GM18507 (cell line): ENCODE measurements at regions not wholly inside any gene's neighbourhood (a gene's known extent, or its start where the extent isn't known, plus 50 kb on each side); places are given as distances from the start of the nearest gene placed in this dataset.

Experiments
- DNase-seq: peaks from one replicate; pipeline ENCODE4 v3.0.0; 2011; ENCODE audit warnings: low read depth; ENCODE audit not compliant: insufficient read length; ENCODE audit errors: extremely low spot score
- FAIRE-seq: peaks from 2 replicates; lab custom pipeline; 2011; peaks lifted over from hg19 to GRCh38; lab: Jason Lieb, UNC

DNA sequence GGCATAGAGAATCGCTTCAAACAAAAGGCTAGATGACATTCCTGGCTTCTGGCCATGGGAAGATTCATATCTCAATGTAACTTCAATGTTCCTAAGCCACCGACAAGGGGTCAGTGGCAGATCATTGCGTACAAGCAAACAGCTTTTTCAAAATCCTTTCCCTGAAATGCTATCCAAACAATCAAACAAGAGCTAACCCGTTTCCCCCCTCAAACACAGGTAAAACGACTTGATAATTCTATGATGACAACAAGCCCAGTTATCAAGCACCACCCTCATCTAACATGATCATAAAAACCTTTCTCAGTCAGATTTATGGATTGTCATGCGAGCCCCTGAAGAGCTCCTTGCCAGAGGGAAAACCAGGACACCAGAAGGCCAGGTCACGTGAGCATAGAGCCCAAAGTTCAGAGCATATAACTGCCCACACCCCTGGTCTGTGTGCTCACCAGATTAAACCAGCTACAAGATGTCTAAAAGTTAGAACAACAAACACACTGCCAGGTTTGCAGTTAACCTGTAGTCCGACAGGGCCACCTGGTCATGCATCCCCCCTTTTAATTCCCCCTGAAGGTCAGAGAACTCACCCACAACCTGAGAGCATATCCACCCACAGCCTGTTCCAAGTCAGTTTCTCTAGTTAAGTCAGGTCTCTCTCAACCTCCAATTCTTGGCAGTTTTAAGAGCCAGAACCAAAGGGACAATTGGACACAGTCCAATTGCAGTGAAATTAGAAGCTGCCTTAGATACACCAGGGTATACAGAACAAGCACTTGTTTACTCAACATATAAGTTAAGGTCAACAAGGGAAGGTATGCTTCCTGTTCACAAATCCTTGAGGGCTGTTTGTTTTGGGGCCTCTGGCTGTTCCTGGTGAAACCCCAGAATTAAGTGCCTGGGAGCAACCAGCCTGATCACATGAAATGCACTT is 248.1 kb upstream of the PPARGC1A start:
- FAIRE-seq (no peak), DNase-seq (no peak)

DNA sequence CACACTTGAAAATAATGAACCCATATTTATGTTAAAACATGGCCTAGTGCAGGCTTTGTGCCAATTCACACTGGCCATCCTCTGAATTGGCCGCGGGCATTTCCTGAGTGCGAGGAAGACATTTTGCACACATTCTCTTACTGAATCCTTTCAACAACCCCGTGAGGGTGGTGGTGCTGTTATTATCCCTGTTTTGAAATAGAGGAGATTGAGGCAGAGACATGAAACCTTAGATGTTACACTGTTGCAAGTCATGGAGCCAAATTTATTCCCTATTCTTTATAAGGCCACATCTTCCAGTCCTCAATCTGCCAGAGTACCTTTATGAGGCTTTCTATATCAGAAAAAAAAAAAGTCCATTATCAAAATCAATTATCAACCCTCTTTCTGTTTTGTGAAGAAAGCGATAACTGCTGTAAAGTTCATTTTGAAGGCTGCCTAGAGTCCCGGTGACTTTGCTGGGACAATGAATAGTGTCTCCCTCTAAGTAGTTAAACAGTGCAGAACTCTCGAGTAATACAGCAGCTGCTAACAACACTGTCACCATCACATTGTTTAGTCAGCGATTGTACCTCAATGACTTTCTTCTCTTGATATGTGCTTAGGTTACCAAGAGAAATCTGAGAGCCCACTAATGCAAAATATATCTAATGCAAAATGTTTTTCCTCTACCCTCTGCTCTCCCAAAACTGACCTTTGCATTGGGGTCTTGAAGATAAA is 242.3 kb upstream of the PPARGC1A start:
- no peak for DNase-seq
- FAIRE-seq = no peak

DNA sequence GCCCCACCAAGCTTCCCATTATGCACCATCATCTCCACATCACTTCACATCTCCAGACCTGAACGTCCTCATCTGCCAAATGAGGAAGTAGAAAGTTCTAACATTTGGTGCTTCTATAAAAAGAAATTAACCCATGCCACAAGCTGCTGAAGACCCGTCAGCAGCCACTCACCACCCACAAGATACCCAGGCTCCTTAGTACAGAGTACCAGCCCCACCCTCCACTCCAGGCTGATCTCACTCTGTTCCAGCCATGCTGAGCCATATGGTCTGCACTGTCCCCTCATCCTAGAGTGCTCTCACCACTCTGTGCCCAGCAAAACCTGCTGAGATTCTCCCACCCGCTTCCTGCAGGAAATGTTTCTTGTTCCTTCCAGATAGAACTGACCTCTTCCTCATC is 240.8 kb upstream of the PPARGC1A start:
- DNase-seq (no peak), FAIRE-seq (no peak)

DNA sequence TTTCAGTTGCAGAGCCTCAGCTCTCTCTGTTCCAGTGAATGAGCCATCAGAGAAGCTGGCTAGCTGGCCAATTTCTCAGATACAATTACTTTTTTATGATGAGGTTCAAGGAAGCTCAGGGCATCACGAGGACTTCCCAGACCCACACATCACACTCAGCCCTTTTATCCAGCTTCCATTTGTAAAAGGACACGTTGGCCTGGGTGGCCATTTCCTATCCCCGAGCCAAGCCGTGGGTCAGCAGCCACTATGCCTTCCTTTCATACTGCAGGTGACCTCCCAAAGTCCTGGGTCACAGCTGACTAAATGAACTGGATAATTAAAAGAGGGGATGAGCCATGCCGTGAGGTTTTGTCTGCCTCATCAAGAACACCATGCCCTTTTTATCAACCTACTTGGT is 236.9 kb upstream of the PPARGC1A start:
- no peak for FAIRE-seq
- no peak for DNase-seq

DNA sequence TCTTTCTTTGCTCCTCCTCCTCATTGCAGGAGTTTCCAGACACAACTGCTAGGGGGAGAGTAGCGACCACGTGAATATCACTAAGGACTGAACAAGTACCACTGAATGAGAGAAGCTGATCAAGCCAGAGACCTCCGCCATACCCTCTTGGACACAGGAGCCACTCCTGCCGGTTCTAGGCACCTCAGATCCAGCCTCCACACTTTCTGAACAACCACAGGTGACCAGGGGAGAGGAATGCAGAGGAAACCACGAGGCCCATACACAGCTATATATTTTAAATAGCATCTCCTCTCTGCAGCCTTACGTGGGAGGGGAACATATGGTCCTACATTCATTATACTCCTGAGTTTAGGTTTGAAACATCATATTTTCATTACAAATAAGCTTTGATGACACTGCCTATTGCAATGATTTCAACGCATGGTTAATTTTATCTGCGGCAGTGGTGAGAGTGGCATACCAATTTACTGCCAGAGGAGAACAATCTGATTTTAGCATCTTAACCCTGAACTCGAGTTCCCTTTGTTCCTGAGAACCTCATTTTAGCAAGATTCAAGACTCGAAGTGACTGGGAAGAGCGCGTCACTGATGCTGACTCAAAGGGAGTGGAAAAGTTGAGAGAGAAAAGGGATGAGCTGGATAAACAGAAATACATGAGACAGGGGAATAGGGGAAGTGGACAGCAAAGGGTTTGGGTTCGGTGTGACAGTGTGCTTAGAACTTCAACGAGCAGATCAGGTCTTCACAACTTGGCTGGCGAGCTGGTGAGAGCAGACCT is 231.7 kb upstream of the PPARGC1A start:
- DNase-seq = no peak
- FAIRE-seq = no peak

DNA sequence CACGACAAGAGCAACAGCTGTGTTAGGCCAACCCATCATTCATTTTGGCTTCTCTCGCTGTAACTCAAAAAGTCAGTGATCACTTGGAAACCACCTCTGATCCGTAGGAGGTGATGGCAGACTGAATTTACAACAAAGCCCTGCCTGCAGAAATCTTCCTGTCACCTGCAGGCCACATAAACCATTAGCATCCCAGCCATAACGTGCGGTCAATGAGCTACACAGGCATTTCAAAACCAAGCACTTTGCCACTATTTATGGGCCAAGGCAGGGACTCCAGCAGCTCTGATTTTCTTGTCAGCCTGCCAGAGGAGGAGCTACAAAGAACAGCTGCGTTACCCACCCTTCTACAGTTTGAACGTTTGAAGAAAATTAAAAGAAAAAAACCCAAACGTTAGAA is 228.1 kb upstream of the PPARGC1A start:
- no peak for FAIRE-seq
- no peak for DNase-seq

DNA sequence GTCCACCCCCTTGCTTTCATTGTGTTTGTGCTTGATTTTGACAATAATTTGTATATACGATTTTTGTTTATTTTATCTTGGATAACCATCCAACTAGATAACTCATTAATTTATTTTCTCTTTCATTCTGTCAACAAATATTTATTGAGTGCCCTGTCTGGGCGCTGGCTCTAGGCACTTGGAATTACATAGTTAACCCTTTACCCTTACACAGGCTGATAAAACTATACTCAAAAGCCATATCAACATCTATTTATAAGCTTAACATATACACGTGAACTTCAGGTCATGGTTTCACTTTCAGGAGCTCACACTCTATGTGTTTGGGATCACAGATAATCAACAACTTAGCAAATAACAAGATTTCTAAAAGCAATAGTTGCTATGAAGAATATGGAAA is 226.3 kb upstream of the PPARGC1A start:
- FAIRE-seq = no peak
- DNase-seq = no peak

DNA sequence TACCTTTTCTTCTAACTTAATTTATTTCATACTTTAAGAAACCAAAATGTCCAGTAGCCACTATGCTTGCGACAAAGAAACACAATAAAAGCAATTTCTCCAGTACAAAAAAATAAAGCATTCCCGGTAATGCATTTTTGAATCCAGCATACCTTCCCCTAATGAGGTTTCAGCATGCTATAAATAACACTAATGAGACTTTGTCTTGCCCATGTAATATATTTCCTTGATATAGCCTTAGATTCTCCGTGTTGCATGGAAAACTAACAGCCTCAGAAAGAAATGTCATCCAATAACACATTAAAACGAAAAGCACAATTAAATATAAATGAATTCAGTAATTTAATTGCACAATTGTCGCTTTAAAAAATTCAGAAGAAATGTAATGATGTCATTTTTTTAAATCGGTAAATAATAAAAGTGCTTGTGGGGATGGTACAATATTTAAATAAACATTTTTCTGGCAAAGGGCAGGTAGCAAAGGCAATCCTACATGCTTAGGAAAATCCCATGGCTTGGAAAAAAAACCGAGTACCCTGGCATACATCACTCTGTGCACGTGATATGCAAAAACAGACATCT is 225.2 kb upstream of the PPARGC1A start:
- FAIRE-seq (no peak), DNase-seq (no peak)

DNA sequence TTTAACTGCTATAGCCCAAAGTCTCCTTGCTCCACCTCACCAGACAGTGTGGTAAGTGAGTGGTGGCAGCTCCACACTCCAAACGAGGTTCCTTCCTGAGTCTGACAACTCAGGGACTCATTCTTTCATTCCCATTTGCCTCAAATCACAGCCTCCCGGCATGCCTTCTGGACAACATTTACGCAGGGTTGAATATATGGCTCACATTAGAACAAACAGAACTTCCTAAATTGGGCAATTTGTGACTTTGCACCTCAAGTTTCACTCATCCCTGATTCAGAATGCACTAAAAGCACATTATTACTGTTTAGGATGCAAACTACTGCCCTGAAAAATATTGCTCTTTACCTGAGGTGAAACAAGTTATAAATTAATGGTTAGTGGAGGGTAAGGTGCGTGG is 224.6 kb upstream of the PPARGC1A start:
- FAIRE-seq = no peak
- DNase-seq = no peak

DNA sequence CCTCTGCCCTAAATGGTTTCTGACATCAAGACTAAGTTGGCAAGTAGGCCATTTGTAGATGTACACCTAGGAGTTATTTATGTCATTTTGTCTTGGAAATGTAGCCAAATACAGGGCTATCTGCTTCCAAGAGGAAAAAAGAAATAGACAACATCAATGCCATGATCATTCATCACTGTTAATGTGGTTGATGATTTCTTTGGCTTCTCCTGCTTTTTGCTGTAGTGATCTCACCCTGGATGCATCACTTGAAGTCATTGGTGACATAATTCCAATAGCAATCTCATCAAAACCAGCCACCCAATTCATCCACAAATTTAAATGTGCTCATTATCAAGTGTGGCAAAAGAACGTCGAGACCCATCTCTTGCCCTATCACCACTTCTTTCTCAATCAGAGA is 222.6 kb upstream of the PPARGC1A start:
- no peak for DNase-seq
- FAIRE-seq = no peak

DNA sequence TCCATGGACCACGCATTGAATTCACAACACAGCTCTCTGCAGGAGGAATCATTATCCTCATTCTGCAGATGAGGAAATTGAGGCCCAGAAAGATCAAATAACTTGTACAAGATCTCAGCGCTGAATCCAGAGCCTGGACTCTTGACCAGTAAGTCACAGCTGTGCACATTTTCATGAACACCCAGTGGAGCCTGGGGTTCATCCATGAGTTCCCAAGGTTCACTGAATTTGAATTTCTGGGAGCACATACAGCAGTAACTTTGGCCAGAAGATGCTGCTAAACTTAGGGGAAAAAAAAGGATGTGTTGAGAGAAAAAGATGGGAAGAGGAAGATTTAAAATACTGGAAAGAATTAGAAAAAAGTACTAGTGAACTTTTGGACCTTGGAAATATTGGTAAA is 218.7 kb upstream of the PPARGC1A start:
- FAIRE-seq (no peak), DNase-seq (no peak)

DNA sequence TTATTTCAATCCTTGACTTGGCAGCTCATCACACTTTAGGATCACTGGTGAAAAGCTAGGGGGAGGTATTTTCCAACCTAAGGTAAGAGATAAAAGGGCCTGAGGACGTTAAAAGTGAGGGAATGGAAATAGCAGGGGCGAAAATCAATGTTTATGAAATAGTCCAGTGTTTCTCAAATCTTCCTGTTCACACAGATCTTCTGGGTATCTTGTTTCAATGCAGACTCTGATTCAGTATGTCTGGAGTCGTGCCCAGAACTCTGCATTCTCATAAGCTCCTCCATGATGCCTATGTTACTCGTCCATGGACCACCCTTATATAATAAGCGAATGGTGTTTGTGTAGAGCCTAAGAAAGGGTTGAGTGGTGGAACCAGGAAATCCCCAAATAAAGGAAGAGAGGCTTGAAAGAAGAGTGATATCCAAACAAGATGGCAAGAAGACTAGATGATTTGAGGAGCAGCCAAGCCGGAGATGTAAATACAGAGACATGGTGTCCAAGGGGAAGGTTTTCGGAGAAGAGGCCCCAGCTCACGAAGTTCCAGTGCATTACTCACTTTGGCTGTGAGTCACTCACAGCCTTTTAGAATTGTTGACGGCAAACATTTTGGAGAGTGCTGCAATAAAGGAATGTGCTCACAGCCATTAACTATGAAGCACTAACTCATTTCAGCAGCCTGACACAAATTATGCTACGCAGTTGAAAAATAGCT is 215.6 kb upstream of the PPARGC1A start:
- FAIRE-seq = no peak
- no peak for DNase-seq

DNA sequence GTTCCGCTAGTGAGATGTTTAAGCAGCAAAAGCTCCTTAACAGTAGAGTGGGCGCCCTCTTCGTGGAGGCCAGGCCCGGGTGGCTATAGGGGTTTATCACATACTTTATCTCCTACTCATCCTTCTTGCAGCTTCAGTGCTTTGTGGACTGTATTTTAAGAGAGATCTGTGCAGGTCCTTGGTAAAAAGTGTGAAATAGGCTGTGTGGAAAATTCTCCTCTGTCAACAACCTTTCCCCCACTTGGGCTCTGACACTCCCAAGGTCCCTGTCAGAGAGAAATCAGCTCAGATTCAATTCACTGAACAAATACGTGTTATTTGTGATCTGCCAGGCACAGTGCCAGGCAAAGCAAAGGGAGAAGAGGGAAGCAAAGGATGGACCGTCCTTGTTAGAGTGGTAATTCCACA is 214.3 kb upstream of the PPARGC1A start:
- FAIRE-seq = no peak
- no peak for DNase-seq

DNA sequence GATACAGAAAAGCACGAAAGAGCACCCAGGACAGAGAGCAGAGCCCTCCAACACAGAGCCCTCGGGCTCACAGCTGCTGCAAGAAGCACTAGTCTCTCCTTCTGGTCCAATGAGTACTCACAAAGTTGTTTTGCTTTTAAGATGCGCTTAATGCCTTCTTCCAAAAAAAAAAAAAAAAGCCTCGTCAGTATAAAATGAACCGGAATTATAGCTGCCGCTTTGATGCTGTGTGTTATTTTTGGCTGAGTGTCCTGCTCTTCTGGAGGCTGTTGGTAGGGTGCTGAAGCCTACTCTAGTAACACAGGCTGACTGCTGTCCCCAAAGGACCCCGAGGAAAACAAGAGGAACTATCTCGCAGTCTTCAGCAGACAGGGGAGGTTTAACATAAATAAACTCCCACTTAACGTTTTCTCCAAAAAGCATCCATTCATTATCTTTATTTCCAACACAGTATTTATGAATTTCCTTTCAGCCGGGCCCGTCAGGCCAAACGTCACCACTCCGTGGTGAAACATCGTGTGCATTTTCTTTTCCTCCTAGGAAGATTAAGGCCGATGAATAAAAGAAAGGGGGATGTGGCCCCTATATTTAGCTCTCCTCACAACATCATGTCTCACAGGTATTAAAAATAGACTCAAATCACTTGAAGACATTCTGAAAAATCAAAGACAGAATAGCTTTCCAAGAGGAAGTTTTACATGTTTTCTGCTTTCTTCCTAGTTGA is 213.7 kb upstream of the PPARGC1A start:
- FAIRE-seq (no peak), DNase-seq (no peak)

DNA sequence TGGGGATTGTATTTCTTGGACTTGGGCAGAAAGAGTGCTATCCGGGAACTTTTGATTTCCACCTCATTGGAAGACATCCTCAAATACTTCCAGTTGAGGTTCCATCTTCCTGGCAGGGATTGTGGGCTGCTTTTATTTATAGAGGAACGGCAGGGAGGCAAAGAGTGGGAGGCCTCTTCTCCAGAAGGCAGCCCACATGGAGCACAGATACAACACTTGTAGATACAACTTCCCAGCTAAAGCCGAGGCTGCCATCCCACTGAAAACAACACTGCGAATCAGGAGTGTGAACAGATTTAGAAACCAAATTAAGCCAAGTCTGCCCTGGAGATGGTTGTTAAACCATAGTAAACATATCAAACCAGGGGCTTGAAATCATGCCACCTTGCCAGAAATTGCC is 212.8 kb upstream of the PPARGC1A start:
- DNase-seq = no peak
- no peak for FAIRE-seq

DNA sequence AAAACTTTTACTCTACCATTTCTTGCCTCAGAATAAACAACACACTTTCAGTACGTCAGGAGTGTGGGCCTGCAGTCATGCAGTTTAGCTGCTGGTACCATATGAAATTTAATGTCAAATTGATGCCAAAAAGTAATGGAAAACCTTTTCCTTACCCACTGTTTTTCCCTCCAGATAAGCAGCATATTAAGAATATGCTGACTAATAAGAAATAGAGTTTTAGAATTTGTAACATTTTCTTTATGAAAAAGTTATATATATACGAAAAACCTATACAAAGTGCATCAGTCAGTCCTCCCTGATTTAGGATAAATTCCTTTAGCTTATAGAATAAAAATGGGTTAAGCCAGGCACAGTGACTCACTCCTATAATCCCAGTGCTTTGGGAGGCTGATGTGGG is 206.8 kb upstream of the PPARGC1A start:
- DNase-seq (no peak), FAIRE-seq (no peak)

DNA sequence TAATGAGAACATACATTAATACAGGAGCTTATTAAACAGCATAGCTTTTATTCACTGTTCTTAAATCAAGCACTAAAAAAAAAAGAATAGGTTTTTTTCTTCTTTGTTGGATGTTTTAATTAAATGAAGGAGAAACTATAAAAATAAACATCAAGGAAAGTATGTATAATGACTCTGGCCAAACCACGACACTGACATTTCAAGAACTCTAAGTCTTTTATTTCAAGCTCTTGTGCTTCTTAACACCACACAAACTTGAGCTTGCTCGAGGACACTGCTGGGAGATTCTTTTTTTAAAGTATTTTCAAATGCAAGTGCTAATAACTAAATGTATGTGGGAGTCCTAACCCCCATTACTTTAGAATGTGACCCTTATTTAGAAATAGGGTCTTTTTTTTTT is 204.9 kb upstream of the PPARGC1A start:
- DNase-seq (no peak), FAIRE-seq (no peak)

DNA sequence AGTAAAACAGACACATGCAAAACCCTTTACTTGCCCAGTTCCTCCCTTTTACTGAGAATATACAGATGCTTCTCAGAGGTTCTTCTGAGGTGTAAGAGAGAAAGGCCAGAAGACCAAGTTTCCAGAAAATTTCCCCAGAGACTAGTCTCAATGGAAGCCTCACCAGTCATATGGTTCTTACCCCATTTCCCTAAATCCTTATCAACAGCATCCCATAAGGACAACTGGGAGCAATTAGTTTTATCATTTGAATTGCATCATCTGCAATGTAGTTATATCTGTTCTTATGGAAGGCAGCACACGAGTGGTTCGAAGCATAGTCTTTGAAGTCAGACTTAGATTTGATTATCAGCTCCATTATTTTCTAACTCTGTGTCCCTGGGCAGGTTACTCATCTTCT is 203.6 kb upstream of the PPARGC1A start:
- no peak for DNase-seq
- no peak for FAIRE-seq
